ENCODE measurements at regions not wholly inside any gene's neighbourhood (a gene's known extent, or its start where the extent isn't known, plus 50 kb on each side); places are given as distances from the start of the nearest gene placed in this dataset.

DNA sequence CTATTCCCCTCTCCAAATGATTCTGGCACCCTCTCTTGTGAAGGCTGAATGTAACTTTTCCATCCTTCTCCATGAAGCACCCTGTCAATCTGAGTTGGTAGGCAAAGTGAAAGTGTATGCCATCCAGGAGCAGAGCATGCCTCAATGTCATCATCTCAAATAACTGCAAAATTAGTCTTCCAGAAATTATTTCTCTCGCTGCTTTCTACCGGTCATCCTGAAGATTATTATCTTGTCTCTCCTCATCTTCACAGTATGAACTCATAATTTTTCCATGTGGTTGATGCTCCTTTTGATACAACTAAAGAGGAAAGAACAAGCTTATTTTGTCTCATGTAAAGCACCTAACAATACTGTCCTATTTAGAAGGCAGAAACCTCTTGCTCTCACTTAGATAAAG lies 285.5 kb upstream of the PCDH7 start:
- intact Hi-C loops (cut with micrococcal nuclease): no loop called here

- intact Hi-C loops (cut with micrococcal nuclease): no loop called here
These were observed 283.8 kb upstream of the PCDH7 start for GRCh38 chr4:30436394-30436793.

- intact Hi-C loops (cut with micrococcal nuclease): no loop called here
These were observed 282.9 kb upstream of the PCDH7 start for GRCh38 chr4:30437316-30437715.

- intact Hi-C loops (cut with micrococcal nuclease): no loop called here
These were observed 276.9 kb upstream of the PCDH7 start for GRCh38 chr4:30443289-30443688.

GRCh38 chr4:30450474-30450873 lies 269.7 kb upstream of the PCDH7 start:
- intact Hi-C loops (cut with micrococcal nuclease): no loop called here

DNA sequence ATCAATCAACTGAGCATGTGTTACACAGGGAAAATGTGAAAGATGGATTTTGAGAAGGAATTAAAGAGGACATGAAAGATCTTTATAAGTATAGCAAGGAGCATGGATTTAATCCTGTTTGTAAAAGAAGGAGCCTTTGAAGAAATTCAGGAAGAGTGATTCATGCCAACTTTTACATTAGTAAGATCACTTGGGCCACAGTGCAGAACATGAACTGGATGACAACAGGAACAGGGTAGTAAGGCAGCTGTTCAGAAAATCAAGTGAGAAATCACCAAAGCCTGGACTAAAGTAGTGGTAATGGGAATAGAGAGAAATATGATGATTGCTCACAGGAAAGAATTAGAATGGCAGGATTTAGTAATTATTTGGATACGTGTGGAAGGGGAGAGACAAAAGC lies 265.7 kb upstream of the PCDH7 start:
- intact Hi-C loops (cut with micrococcal nuclease): no loop called here

GRCh38 chr4:30456716-30457115 lies 263.5 kb upstream of the PCDH7 start:
- intact Hi-C loops (cut with micrococcal nuclease): no loop called here

DNA sequence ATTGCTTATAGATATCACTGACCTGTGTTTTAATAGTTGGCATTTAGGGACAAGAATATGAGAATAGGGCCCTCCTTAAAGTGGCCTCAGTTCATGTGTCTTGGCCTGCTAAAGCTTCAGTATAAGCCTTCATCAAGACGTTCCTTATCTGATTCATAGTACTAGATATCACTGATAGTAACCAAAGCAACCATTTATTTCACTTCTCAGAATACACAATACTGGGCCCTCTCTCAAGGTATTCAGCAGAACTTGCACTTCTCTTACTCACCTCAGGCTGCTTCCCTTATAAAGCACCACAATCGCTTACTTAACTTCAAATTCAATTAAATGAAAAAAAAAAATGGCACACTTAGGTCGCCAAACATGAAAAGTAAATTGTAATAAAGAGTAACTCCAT lies 259.4 kb upstream of the PCDH7 start:
- intact Hi-C loops (cut with micrococcal nuclease): no loop called here

DNA sequence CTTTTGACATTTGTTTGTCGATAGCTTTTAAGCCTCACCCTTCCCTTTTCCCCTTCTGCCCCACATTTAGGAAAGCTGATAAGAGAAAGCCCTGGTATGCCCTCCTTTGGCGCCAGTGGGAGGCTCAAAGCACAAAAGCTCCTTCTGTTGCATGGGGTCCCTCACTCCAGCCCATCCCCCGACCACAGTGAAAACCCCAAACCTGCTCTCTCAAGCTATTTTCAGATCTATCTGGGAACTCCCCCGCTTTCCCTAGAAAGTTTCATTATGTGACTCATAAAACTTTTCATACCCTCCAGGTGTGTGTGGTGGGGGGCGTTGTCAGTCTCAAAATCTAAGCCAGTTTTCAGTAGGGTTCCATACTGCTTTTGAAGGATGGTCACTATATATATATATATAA lies 259.0 kb upstream of the PCDH7 start:
- intact Hi-C loops (cut with micrococcal nuclease): no loop called here

DNA sequence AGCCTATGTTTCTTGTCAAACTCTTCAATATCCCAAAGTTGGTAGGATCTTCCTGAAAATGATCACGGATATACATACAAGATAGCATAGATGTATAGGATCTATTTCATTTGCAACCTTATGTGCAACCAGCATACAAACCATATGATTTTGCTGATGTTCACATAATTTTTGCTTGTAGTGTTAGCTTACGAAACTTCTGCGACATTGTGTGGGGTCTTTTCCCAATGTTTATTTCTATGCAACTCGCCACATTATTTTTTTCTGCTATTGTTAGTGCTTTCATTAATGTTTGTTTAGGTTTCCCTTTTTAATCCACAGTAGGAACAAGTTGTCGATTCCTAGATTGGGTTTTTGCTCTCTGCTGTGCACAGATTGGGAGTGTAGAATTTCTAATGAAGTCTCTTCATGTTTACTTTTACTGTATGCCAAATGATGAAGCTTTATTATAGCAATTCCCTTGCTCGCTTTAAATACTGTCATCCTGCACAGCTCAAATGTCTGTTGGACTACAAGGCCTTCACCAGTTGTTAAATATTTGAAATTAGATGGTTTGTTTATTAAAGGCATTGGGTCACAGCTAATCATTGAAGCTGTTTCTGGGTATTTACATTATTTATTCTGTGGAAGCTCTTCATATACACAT lies 257.6 kb upstream of the PCDH7 start:
- intact Hi-C loops (cut with micrococcal nuclease): no loop called here

GRCh38 chr4:30471861-30472260 lies 248.3 kb upstream of the PCDH7 start:
- intact Hi-C loops (cut with micrococcal nuclease): no loop called here

DNA sequence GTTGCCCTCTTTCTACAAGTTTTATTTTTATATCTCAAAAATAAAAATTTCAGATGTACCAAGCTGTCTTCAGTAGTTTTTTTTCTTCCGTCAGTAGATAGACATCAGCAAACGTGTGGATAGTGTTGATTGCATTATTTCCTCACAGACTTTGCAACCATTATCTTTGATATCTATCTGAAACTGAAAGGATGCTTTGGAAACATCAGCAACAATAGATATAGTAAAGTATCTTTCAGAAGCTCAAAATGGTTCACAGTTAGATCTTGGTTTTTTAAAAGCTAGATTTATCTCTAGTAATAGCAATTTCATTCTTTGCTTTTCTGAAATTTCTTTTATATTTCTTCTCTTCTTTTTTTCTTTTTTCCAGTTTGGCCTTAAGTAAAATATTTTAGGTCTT lies 246.9 kb upstream of the PCDH7 start:
- intact Hi-C loops (cut with micrococcal nuclease): no loop called here

DNA sequence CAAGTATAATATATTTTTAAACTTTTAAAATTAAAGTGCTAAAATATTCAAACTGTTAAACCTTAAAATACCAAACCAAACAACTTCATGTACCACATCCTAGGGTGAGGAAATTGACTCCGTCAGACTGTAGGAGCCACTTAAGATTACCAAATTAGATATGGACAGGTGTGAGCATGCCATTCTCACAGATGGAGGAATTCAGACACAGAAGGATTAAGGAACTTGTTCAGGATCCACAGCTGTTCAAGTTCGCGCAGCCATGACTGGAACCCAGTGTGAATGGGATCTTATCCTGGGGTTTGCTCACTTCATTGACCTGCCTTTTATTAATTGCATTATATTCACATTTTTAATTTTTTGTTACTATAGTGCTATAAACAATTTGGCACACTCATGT lies 224.9 kb upstream of the PCDH7 start:
- intact Hi-C loops (cut with micrococcal nuclease): no loop called here

GRCh38 chr4:30495651-30496310 lies 224.4 kb upstream of the PCDH7 start:
- intact Hi-C loops (cut with micrococcal nuclease): no loop called here

GRCh38 chr4:30511751-30512150 lies 208.4 kb upstream of the PCDH7 start:
- intact Hi-C loops (cut with micrococcal nuclease): loop anchor here (2.0 kb wide), 1 partner anchor 17 kb away; no protein-coding TSS in a partner anchor

- intact Hi-C loops (cut with micrococcal nuclease): no loop called here
These were observed 202.0 kb upstream of the PCDH7 start for GRCh38 chr4:30518211-30518610.

DNA sequence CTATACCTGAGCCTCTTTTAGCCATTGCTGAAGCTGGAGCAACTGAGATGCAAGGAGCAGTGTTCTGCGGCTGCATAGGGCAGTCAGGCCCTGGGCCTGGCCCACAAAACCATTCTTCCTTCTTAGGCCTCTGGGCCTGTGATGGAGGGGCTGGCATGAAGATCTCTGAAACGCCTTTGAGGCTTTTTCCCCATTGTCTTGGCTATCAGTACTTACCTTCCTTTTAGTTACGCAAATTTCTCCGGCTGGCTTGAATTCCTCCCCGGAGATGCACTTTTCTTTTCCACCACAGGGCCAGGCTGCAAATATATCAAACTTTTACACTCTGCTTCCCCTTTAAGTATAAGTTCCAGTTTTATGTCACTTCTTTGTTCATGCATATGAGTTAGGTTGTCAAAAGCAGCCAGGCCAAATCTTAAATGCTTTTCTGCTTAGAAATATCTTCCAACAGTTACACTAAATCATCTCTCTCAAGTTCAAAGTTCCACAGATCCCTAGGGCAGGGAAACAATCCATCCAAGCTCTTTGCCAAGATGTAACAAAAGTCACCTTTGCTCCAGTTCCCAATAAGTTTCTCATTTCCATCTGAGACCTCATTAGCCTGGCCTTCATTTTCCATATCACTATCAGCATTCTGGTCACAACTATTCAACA lies 194.4 kb upstream of the PCDH7 start:
- intact Hi-C loops (cut with micrococcal nuclease): no loop called here

DNA sequence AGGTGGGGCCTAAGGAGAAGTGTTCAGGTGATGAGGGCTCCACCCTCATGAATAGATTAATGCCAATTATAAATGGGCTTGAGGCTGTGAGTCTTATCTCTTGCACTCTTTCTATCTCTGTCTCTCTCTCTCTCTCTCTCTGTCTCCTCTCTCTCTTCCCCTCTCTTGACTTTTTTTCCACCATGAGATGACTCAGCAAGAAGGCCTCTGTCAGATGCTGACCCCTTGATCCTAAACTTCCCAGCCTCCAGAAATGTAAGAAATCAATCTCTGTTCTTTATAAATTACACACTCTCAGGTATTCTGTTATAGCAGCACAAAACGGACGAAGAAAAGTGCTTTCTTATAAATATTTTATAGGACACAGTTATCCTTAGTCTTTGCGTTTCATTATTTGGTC lies 184.9 kb upstream of the PCDH7 start:
- intact Hi-C loops (cut with micrococcal nuclease): no loop called here

GRCh38 chr4:30536231-30536630 lies 183.9 kb upstream of the PCDH7 start:
- intact Hi-C loops (cut with micrococcal nuclease): no loop called here

DNA sequence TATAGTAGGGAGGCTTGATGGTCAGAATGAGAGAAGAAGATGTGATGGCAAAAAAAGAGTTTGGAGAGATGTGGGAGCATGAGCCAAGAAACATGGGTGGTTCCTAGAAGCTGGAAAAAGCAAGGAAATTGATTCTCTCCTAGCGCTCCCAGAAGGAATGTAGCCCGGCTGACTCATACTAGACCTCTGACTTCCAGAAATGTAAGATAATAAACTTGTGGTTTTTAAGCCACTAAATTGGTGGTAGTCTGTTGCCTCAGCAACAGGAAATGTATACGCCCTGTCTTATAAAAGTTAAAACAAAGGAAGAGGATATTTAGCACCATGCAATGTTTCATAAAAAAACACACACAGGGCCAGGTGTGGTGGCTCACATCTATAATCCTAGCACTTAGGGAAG lies 182.7 kb upstream of the PCDH7 start:
- intact Hi-C loops (cut with micrococcal nuclease): no loop called here

DNA sequence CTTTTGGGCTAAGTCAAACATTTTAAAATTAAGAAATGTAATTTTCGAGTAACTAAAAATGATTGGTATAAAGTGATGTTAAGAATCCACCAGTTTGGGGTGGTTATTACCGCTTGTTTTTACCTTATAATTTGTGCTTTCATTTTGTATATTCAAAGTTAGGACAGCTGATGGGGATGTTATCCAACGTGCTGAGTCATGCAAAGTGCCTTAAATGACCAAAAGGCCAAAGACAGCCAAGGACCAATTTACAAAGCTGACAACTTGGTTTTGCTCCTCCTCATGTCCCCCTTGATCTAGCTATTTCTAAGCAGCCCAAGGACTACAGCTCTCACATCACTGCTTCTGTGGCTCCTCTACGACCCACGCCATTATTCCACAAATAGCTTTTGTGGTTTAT lies 181.4 kb upstream of the PCDH7 start:
- intact Hi-C loops (cut with micrococcal nuclease): no loop called here

GRCh38 chr4:30543057-30543456 lies 177.1 kb upstream of the PCDH7 start:
- intact Hi-C loops (cut with micrococcal nuclease): no loop called here

DNA sequence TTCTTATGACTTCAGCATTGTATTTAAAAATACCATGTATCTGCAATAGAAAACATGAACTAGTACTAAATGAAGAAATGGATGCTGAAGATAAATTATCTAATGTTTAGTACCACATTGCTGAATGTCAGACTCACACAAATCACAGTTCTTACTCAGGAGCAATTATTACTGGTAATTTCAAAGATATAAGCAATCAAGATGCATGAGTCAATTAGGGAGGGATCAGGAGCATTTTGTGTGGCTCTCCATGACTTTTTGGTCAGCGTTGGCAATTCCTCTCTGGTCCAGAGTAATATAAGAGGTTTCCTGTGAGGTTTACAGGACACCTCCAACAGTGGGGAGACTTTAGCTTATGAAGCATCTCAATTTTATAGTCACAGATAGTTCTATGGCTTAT lies 167.0 kb upstream of the PCDH7 start:
- intact Hi-C loops (cut with micrococcal nuclease): no loop called here

Data from T-helper 1 cell treated with Interleukin-12 subunit alpha and Interleukin-12 subunit beta and Interleukin-4 antibody, amounts not matched to agents 30 ng/mL and 1 ng/mL, for 36 hours (primary cell).